ENCODE measurements at regions not wholly inside any gene's neighbourhood (a gene's known extent, or its start where the extent isn't known, plus 50 kb on each side); places are given as distances from the start of the nearest gene placed in this dataset.

DNA sequence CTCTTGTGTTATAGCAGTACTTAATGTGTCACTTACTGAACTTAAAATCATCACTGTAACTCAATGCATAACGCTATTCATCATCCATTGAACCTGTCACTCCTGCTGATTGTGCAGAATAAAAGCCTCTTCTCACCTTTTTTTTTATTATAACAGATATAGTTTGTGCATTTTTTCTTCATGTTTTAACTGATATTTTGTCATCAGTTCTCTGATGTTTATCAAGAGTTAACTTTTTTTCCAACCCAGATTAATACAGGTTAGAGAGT lies 100.4 kb downstream of the SLIT2 start:
- DNase-seq (ENCODE audit: low spot score), result no peak

DNA sequence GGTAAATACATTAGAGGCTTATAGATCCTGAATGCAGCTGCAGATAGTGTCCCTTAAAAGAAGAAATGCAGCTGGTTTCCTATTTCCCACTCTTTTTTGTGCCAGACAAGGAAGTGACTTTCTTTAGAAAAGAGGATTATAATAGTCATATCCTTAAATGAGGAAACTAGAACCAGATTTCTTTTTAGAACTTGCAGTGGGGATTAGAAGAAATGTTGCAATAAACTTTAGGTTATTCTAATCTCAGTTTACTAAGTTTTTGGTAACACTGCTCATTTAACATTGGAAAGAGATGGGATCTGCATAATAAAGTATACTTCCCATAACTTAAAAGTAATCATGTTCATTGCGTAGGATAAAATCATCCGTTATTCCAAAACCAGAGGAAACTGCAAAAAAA lies 101.9 kb downstream of the SLIT2 start:
- no peak for DNase-seq (ENCODE audit: low spot score)

DNA sequence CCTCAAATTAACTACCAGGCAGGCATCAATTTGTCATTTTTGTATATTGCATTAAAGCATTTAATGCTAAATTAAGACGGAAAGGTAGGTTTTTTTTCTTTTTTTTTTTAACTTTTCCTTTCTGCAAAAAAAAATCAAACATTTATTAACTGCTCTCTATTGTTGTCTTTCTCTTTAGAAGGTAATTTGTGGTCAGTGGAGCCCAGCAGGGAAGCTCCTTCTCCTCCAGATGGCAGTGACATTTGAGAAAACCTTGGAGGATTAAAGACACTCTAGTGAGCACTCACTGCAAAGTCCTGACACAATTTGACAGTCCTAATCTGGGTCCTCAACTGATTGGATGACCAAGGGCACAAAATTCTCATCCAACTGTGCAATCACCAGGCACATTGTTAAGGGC lies 102.4 kb downstream of the SLIT2 start:
- DNase-seq (ENCODE audit: low spot score), result peak; percentile 2

DNA sequence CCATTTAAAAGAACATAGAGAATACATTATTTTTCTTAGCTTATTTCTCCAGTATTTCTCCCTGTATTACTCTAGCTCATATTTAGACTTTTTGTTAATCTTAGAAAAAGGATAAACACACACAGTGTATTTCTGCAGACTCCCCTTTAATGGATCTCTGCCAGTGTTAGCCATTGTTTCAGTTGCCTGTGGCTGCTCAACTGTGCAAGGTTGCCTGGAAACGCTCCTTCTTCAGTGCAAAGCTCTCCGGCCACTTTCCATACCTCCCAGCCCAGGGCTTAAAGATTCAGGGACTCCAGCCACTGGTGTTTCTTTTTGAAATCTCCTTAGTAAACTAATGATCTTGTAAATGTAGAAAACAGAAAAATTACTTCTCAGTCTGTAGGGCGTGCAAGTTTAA lies 104.9 kb downstream of the SLIT2 start:
- DNase-seq (ENCODE audit: low spot score), result no peak

DNA sequence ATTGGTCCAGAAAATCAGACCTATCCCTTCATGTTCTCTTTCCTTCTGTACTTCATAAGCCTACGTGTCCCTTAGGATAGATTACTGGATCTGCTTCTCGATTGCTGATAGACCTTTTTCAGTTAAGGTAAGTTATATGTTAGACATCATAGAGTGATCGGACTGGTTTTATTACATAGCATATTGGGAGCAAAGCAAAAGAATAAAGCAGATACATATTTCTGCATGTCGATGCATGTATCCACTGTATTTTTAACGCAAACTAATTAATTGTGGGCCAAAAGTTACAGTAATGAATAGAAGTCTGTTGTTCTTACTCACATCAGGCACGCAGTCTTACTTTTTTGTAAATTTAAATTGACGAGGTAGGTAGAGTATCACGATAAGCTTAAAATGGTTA lies 106.4 kb downstream of the SLIT2 start:
- DNase-seq (ENCODE audit: low spot score), result no peak

DNA sequence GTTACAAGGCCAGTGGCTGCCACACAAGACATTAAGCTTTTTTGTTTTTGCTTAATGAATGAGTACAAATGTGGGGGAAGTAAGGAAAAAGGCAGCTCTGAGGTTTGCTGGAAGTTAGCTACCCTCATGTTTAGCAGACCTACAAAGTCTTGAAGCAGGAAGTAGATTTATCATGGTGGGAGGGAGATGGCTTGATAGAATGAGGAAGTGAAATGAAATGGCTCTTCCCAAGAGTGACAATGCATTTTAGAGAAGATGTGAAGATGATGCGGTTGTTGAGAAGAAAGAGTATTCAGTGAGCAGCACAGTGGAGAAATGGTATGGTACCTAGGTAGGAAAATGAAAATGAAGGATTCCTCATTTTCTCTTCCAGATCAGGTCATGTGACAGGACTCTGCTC lies 108.0 kb downstream of the SLIT2 start:
- no peak for DNase-seq (ENCODE audit: low spot score)

DNA sequence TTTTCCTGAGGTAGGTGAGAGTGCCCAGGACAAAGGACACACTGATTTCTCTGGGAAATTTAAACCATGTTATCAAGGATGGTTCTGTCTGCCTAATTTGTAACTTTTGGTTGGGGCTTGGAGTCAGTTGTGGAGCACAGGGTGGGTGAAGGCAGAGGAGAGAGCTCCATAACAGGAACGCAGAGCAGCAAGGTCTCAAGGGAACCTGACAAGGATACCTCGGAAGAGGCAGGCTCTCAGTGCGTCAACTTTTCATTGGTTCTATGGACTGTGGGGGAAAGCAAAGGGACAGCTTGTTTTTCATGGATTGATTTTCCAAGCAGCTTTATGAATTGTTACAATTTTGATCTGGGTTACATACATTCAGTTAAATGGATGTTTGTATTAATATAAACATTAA lies 110.4 kb downstream of the SLIT2 start:
- DNase-seq (ENCODE audit: low spot score), result peak; percentile 4

DNA sequence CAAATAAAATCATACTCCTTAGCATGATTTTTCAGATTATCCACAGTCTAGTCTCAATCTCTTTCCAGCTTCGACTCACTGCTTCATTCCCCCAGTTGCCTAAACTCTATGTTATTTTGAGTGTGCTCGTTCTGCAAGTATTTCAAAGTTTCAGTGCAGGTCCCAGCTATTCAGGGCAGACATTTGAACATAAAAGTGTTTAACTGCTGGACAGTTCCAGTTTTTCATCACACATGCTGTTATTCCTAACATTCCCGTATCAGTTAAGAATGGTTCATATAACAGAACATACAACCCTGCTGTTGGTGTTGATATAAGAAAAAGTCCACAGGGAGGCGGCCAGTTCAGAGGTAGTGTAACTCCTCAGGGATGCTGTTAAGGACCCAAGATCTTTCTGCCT lies 113.3 kb downstream of the SLIT2 start:
- no peak for DNase-seq (ENCODE audit: low spot score)

DNA sequence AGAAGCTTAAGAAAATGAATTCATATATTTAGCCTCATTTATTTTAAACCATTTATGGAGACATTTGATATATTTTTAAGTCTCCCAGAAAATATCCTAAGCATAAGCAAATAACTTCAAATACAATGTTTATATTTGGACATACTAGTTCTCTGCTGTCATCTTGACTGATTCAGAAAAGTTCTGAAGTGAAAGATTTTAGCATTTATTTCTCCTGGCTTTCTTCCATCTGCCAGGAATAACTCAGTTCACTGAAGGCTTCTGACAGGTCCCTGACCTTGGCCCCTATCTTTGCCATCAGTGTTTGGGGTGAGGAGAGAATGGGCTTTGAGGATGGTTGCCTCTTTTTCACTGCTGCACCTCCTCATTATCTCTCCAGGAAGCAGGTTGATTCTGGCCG lies 115.7 kb downstream of the SLIT2 start:
- DNase-seq (ENCODE audit: low spot score), result no peak

DNA sequence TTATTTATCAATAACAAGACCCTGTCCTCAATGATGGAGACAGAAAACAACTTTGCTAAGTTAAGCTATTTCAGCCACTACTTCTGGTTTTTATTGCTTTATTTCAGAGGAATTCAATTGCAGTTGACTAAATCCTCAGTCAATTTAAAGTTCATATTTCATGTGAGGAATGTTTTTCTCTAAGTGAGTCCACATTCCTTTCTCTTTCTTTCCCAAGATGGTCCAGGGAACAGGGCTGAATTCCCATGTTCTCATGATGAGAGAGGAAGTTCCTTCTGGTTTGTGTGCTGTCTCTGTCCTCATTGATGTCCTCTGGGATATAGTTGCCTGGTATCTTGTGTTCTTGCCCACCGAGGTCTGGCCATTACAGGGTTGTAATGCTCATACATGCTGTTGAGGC lies 117.2 kb downstream of the SLIT2 start:
- DNase-seq (ENCODE audit: low spot score), result no peak

DNA sequence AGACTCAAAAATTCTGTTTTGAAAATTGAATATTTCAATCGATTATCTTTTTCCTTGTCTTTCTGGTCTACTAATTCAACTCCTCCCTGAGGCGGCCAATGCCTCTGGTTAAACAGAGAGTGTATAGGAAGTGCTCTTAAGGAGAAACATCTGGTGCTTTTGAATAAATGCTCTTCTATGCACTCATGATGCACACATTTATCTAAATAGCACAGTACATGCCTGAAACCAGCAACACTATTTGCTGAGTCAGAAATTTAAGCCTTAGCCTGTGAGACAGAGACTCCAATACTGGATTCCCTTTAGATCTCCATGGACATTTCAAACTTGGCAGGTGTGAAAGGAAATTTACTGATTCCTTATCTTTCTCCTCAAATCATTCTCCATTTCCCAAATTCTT lies 118.6 kb downstream of the SLIT2 start:
- DNase-seq (ENCODE audit: low spot score), result no peak

DNA sequence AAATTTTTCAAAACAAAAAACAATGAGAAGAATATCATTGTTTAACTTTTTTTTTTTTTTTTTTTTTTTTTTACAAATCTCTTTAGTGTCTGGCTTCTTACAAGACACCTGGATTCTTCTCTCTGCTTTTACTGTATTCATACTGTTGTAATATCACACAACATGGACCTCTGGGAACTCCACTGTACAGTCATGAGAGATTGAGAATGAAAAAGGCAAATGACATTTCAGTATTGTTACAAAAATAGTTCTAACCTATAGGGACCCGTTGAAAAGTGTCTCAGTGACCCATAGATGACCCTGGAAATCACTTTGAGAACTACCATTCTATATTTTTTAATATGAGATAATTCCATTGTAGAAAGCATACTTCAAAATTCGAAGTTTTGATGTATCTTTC lies 124.4 kb downstream of the SLIT2 start:
- no peak for DNase-seq (ENCODE audit: low spot score)

DNA sequence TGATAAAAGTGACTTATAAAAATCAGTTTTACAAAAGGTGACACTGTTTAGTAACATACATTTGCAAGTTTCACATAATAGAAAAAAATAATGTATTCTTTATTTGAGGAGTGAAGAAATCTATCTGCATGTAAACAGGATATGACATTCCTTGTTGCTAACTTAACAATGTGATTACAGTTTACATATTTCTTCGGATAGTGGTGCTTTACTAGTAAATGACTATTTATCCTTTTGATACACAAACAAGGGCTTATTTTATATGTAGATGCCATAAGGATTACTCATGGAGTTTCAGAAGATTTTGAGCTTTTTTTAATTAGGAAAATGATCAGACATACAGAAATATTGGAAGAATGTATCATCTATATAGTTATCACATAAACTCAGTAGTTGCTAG lies 126.5 kb downstream of the SLIT2 start:
- no peak for DNase-seq (ENCODE audit: low spot score)

DNA sequence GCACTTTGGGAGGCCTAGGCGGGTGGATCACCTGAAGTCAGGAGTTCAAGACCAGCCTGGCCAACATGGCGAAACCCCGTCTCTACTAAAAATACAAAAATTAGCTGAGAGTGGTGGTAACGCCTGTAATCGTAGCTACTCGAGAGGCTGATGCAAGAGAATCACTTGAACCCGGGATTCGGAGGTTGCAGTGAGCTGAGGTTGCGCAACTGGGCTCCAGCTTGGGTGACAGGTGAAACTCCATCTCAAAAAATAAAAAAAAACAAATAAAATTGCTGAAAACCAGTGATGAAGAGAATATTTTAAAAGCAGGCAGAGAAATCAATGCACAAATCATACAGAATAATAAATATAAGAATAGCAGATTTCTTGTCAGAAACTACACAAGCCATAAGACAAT lies 129.3 kb downstream of the SLIT2 start:
- no peak for DNase-seq (ENCODE audit: low spot score)

DNA sequence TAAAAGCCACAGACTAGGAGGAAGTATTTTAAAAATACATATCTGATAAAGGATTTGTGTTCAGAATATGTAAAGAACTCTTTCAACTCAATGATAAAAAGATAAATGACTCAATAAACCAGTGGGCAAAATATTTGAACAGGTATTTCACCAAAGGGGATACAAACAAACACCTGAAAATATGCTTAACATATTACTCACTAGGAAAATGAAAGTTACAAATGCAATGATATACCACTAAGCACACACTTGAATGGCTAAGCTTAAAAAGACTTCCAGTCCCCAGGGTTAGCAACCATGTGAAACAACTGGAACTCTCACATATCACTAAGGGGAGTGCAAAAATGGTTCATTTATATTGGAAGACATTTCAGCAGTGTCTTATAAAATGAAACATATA lies 131.6 kb downstream of the SLIT2 start:
- no peak for DNase-seq (ENCODE audit: low spot score)

DNA sequence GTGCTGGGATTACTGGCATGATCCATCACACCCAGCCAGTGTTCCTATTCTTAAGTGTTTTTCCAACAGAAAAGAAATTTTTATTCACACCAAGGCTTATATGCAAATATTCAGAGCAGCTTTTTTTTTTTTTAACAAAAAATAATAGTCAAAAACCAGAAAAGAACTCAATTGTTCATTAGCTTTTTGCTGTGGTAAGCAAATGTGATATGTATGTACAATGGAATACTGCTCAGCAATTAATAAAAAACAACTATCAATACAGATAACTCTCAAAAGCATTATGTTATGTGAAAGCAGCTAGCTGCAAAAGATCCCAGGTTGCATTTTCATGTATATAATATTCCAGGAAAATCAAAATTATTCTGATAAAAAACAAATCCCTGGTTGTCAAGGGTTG lies 132.3 kb downstream of the SLIT2 start:
- no peak for DNase-seq (ENCODE audit: low spot score)

DNA sequence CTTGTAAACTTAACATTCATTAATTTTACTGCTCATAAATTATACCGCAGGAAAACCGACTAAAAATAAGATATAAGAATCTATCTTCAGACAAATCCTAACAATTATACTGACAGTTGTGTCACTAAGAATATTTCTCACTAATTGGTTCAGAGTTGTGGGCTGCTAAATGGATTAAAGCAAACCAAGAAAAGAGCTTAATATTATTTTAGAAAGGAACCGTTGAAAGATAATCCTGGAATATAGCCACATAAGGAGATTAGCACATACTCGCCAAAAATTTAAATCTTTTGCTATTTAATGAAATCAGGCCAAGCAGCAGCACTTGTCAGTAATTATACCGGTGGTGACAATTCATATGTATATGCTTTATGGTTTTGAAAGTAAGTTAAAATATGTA lies 132.8 kb downstream of the SLIT2 start:
- DNase-seq (ENCODE audit: low spot score), result no peak

DNA sequence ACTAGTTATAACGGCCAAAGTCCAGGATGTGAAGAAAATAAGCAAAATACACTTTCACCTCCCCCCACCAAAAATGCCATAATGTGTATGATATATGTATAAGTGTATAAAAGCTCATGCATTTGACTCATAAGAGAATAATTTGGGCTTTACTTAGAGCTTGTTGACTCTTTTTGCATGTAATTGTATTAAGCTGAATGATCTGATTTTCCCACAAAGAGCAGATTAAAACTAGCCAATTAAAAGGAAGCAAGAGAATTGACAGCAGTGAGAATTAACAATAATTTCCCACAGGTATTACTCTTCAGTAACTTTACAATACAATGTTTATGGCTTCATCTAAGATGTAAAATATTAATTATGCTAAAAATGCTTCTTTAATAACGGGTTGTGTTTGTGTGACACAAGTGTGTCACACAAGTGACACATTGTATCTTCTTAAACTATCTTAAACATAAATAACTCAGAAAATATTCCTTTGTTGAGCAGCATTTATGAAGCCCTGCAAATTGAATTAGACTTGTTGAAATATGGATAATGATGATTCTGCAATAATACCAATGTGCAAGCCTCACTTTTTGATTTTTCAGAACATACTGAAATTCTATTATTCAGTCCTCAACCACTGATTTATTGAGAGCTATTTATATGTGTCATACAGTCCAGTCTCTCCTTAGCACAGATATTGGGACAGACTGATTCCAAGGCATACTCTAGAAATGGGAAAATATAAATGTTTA lies 134.5 kb downstream of the SLIT2 start:
- no peak for DNase-seq (ENCODE audit: low spot score)

DNA sequence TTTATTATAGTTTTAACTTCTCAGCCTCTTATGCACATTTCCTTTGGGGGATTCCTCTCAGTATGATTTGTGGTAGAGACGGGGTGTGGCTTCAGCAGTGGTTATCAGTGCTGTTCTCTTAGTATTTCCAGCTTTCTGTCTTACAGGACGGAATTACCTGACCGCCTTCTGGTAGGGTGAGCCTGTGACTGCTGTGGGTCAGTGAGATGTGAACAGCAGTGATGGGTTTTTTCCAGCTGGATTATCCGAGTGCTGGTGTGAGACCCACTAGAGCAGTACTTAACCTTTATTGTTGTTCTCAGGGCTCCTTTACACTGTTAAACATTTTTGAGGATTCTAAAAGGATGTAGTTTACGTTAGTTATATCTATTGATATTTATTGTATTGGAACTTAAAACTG lies 135.2 kb downstream of the SLIT2 start:
- DNase-seq (ENCODE audit: low spot score), result no peak

DNA sequence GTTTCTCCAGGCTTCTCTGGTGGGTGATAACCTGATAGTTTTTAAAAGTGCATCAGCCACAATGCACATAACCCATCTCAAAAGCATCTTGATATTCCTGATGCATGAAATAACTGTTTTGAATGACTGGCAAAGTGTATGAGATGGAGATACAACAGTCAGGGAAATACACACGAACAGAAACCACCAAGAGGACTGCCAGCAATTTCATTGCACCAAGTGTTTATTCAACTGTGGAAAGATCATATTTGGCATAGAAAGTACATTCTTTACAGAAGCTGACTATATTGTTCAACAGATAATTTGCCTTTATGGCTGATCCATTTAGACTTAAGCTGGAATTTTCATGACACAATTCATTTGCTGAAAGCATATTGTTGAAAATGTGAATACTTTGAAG lies 139.5 kb downstream of the SLIT2 start:
- no peak for DNase-seq (ENCODE audit: low spot score)

DNA sequence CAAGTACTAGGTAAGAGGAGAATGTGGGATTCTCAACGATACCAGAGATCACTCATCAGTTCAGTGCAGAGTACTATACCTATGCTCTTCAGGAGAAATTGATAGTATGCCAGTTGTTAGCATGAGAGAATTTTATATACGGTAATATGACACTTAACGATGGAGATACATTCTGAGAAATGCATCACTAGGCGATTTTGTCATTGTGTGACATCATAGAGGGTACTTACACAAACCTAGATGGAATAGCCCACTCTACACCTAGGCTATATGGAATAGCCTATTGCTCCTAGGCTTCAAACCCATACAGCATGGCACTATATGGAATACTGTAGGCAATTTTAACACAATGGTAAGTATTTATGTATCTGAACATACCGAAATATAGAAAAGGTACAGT lies 140.2 kb downstream of the SLIT2 start:
- DNase-seq (ENCODE audit: low spot score), result no peak

DNA sequence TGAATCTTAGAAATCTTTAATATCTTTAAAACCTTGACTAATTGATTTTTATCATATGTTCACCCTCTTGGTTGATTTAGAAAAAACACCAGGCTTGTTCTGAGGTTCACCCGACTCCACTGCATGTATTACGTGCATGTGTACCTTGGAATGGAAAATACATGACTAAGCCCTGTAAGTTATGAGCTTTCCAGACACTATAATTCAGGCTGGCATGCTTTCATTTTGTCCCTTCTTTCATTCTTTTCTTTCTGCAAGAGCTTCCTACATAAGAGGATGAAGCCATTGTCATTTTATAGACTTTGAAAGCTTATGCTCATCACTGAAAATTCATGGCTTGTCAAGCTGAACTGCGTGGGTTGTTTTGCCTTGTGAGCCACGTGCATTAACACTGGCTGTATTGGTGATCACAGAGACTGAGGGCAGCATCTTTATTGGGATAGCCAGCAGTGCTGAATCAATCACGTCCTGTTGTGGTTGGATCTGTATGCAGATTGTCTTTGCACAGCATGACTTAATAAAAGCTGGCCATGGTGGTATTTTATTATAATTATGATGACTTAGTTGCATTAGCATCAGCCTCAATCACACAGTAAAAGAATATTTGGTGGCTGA lies 141.9 kb downstream of the SLIT2 start:
- DNase-seq (ENCODE audit: low spot score), result no peak

DNA sequence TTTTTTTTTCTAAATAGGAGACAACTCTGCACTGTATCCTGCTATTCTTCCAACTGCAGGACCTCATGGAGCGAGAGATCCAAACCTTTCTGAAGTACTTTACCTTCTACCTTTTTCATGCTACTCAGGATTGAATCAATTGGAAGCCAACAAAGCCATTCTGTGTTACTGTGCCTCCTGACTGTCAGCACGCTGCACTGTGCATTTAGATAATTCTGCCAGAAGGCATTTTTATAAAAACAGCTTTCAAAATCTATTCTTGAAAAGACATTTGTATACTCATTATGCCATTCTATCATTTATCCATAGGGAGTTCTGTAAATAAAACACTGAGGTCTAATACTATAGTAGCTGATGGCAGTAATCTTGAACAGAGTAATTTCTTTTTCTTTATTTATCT lies 142.8 kb downstream of the SLIT2 start:
- DNase-seq (ENCODE audit: low spot score), result no peak

DNA sequence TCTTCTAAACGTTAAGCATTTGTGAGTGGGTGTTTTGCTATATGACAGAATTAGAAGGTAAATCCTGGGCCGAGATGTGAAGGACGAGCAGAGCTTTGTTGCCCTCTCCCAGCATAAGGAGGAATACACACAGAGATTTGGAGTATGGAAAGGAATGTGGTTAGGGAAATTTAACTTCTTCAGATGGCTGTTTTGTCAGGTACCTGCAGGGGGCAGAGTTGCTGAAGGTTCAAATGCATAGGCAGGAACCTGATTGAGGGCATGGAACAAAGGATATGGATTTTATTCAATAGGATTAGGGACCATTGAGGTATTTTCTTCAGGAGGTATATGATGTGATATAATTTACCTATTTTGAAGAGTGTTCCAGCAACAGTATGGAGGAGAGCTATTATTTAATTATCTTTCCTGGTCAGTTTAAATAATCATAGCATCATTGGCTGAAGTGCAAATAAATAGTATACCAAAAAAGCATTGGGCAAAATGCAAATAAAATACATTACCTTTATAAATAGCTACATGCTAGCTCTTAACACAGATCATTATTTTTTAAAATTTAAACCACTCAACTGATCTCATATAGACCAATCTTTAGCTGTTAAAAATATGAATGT lies 143.6 kb downstream of the SLIT2 start:
- DNase-seq (ENCODE audit: low spot score), result peak; percentile 24
